ENCODE measurements at regions not wholly inside any gene's neighbourhood (a gene's known extent, or its start where the extent isn't known, plus 50 kb on each side); places are given as distances from the start of the nearest gene placed in this dataset.

- DNase-seq: no peak
These were observed 856.3 kb downstream of the SUCLG1 start for GRCh38 chr2:83602753-83603152.

GRCh38 chr2:83596592-83597282, 862.3 kb downstream of the SUCLG1 start:
- DNase-seq: no peak

GRCh38 chr2:83595926-83596325, 863.2 kb downstream of the SUCLG1 start:
- DNase-seq: no peak

GRCh38 chr2:83595121-83595690, 863.9 kb downstream of the SUCLG1 start:
- DNase-seq: peak; percentile 20

GRCh38 chr2:83594241-83595120, 864.6 kb downstream of the SUCLG1 start:
- DNase-seq: no peak

GRCh38 chr2:83587309-83587708, 871.8 kb downstream of the SUCLG1 start:
- DNase-seq: no peak

GRCh38 chr2:83585250-83585649, 873.8 kb downstream of the SUCLG1 start:
- DNase-seq: no peak

- no peak for DNase-seq
These were observed 874.4 kb downstream of the SUCLG1 start for GRCh38 chr2:83584672-83585071.

- DNase-seq: no peak
These were observed 876.5 kb downstream of the SUCLG1 start for GRCh38 chr2:83582589-83582988.

GRCh38 chr2:83579507-83579906, 879.6 kb downstream of the SUCLG1 start:
- no peak for DNase-seq

- no peak for DNase-seq
These were observed 880.7 kb downstream of the SUCLG1 start for GRCh38 chr2:83578405-83578804.

- DNase-seq: no peak
These were observed 884.5 kb downstream of the SUCLG1 start for GRCh38 chr2:83574614-83575013.

GRCh38 chr2:83573060-83573459, 886.0 kb downstream of the SUCLG1 start:
- no peak for DNase-seq

- DNase-seq: no peak
These were observed 886.7 kb downstream of the SUCLG1 start for GRCh38 chr2:83572400-83572799.

- no peak for DNase-seq
These were observed 891.5 kb downstream of the SUCLG1 start for GRCh38 chr2:83567551-83567950.

GRCh38 chr2:83565626-83566025, 893.5 kb downstream of the SUCLG1 start:
- DNase-seq: no peak

GRCh38 chr2:83565181-83565580, 893.9 kb downstream of the SUCLG1 start:
- DNase-seq: no peak

- DNase-seq: no peak
These were observed 897.5 kb downstream of the SUCLG1 start for GRCh38 chr2:83561592-83561991.

GRCh38 chr2:83536556-83536955, 922.5 kb downstream of the SUCLG1 start:
- DNase-seq: no peak

- DNase-seq: no peak
These were observed 924.7 kb downstream of the SUCLG1 start for GRCh38 chr2:83534416-83534815.

- no peak for DNase-seq
These were observed 927.8 kb downstream of the SUCLG1 start for GRCh38 chr2:83531206-83531826.

- no peak for DNase-seq
These were observed 930.3 kb downstream of the SUCLG1 start for GRCh38 chr2:83528767-83529166.

- no peak for DNase-seq
These were observed 936.1 kb downstream of the SUCLG1 start for GRCh38 chr2:83522891-83523493.

All from hindlimb muscle (tissue), 1 donor.